ENCODE measurements at regions not wholly inside any gene's neighbourhood (a gene's known extent, or its start where the extent isn't known, plus 50 kb on each side); places are given as distances from the start of the nearest gene placed in this dataset.
"Not testable (repeated sequence)": the region's sequence is repeated elsewhere in the genome, so short reads cannot be mapped to it uniquely, and the experiment has no call there.

DNA sequence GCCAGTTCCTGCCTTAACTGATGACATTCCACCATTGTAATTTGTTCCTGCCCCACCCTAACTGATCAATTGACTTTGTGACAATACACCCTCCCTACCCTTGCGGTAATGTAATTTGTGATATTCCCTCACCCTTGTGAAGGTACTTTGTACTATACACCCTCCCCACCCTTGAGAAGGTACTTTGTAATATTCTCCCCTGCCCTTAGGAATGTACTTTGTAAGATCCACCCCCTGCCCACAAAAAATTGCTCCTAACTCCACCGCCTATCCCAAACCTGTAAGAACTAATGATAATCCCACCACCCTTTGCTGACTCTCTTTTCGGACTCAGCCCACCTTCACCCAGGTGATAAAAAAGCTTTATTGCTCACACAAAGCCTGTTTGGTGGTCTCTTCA lies 288.5 kb upstream of the GK2 start:
- DNase-seq; H3K27me3 Mint-ChIP-seq; H3K4me3 Mint-ChIP-seq; H3K36me3 Mint-ChIP-seq (ENCODE audit: low read depth); CTCF ChIA-PET; POLR2A ChIA-PET; H3K27ac Mint-ChIP-seq; H3K9me3 Mint-ChIP-seq; H3K4me1 Mint-ChIP-seq: not testable (repeated sequence)

GRCh38 chr4:79695848-79696247 lies 287.8 kb upstream of the GK2 start:
- DNase-seq: no peak
- H3K4me3 Mint-ChIP-seq: no peak overlapping the region
- H3K36me3 Mint-ChIP-seq (ENCODE audit: low read depth): no peaks in the 10 kb centered on the region
- H3K27me3 Mint-ChIP-seq: no peaks in the 10 kb centered on the region
- CTCF ChIA-PET: no interaction called here
- H3K4me1 Mint-ChIP-seq: no peaks in the 10 kb centered on the region
- peaks cover 2% of the 10 kb centered on the region for H3K9me3 Mint-ChIP-seq
- no peak overlapping the region for H3K27ac Mint-ChIP-seq
- POLR2A ChIA-PET: no interaction called here

- no peak for DNase-seq
- Mint-ChIP-seq H3K27ac (no peak overlapping the region), H3K27me3 (peaks cover 3% of the 10 kb centered on the region), H3K36me3 (ENCODE audit: low read depth) (no peaks in the 10 kb centered on the region), H3K4me3 (no peak overlapping the region), H3K4me1 (no peaks in the 10 kb centered on the region), H3K9me3 (peaks cover 2% of the 10 kb centered on the region)
- POLR2A ChIA-PET: no interaction called here
- CTCF ChIA-PET: no interaction called here
Measured at GRCh38 chr4:79689740-79690139, 281.7 kb upstream of the GK2 start.

GRCh38 chr4:79688691-79689090 lies 280.7 kb upstream of the GK2 start:
- ChIA-PET POLR2A (no interaction called here), CTCF (no interaction called here)
- Mint-ChIP-seq H3K27ac (no peak overlapping the region), H3K4me3 (no peak overlapping the region), H3K36me3 (ENCODE audit: low read depth) (no peaks in the 10 kb centered on the region), H3K9me3 (peaks cover 2% of the 10 kb centered on the region), H3K27me3 (peaks cover 3% of the 10 kb centered on the region), H3K4me1 (no peaks in the 10 kb centered on the region)
- DNase-seq: no peak

GRCh38 chr4:79687006-79687405 lies 279.0 kb upstream of the GK2 start:
- no peaks in the 10 kb centered on the region for H3K9me3 Mint-ChIP-seq
- H3K27ac Mint-ChIP-seq: no peak overlapping the region
- DNase-seq: no peak
- peaks cover 3% of the 10 kb centered on the region for H3K27me3 Mint-ChIP-seq
- POLR2A ChIA-PET: no interaction called here
- no peaks in the 10 kb centered on the region for H3K4me1 Mint-ChIP-seq
- no peak overlapping the region for H3K4me3 Mint-ChIP-seq
- H3K36me3 Mint-ChIP-seq (ENCODE audit: low read depth): no peaks in the 10 kb centered on the region
- CTCF ChIA-PET: no interaction called here

DNA sequence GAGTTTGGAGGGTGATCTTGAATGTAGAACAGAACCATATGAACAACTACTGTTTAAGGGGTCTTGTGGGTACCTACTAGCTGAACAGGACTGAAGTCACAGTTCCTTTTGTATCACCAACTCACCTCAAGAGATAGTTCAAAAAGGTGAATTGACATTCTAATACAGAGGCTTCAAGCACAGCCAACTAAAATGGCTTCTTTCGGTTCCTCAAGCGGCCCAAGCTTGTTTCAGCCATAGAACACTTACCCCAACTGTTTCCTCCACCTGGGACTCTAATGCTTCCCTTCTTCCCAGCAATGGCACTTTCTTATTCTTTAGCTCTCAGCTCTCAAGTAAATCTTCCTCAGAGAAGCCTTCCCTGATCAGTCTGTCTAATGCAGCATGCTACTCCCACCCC lies 277.5 kb upstream of the GK2 start:
- DNase-seq: no peak
- Mint-ChIP-seq H3K4me1 (no peaks in the 10 kb centered on the region), H3K36me3 (ENCODE audit: low read depth) (no peaks in the 10 kb centered on the region), H3K4me3 (no peak overlapping the region), H3K9me3 (no peaks in the 10 kb centered on the region), H3K27ac (no peak overlapping the region), H3K27me3 (peaks cover 3% of the 10 kb centered on the region)
- POLR2A ChIA-PET: no interaction called here
- CTCF ChIA-PET: no interaction called here

- no peaks in the 10 kb centered on the region for H3K4me1 Mint-ChIP-seq
- DNase-seq: no peak
- no peak overlapping the region for H3K4me3 Mint-ChIP-seq
- H3K27ac Mint-ChIP-seq: no peak overlapping the region
- no peaks in the 10 kb centered on the region for H3K27me3 Mint-ChIP-seq
- ChIA-PET POLR2A (no interaction called here), CTCF (no interaction called here)
- H3K36me3 Mint-ChIP-seq (ENCODE audit: low read depth): no peaks in the 10 kb centered on the region
- H3K9me3 Mint-ChIP-seq: no peaks in the 10 kb centered on the region
Measured at GRCh38 chr4:79684516-79684915, 276.5 kb upstream of the GK2 start.

- Mint-ChIP-seq H3K27ac (no peak overlapping the region), H3K4me1 (no peaks in the 10 kb centered on the region), H3K9me3 (no peaks in the 10 kb centered on the region), H3K27me3 (no peaks in the 10 kb centered on the region), H3K4me3 (no peak overlapping the region), H3K36me3 (ENCODE audit: low read depth) (no peaks in the 10 kb centered on the region)
- no peak for DNase-seq
- POLR2A ChIA-PET: no interaction called here
- CTCF ChIA-PET: no interaction called here
Measured at GRCh38 chr4:79682801-79683530, 274.9 kb upstream of the GK2 start.

DNA sequence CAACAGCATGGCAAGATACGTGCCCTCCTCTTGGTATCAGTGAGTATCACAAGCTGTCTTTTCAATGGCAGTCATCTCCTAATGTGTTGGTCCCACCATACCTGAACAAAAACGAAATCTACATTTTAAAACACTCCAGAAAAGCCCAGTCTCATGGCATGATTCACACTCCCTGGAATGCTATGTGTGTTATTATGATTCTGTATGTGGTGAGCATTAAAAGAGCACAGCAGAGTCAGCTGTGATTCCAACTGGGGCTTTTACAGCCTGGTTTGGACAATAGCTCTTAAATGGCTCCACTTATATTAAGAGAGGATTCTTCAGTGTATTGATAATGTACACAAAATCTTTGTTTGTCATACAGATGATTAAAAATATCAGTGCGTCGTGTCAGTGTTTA lies 274.1 kb upstream of the GK2 start:
- no peak overlapping the region for H3K4me3 Mint-ChIP-seq
- ChIA-PET POLR2A (no interaction called here), CTCF (no interaction called here)
- no peak overlapping the region for H3K27ac Mint-ChIP-seq
- no peak for DNase-seq
- H3K36me3 Mint-ChIP-seq (ENCODE audit: low read depth): no peaks in the 10 kb centered on the region
- no peaks in the 10 kb centered on the region for H3K9me3 Mint-ChIP-seq
- H3K4me1 Mint-ChIP-seq: no peaks in the 10 kb centered on the region
- H3K27me3 Mint-ChIP-seq: no peaks in the 10 kb centered on the region

DNA sequence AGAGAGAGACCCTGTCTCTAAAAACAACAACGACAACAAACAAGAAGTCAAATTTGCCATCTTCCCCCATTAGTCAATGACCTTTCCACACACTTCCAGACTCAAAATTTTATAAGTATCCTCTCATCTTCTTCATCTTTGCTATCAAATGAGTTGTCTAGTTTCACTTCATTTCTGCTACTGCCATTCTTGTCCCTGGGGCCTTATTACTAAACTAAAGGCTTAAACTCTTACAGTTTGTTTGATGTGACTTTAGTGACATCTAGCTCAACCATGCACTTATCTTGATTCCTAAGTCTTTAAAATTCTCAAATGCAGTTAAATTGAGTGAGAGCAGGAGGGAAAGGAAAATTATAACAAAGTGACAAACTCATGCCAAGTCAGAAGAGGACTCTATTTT lies 271.8 kb upstream of the GK2 start:
- no peak for DNase-seq
- POLR2A ChIA-PET: no interaction called here
- Mint-ChIP-seq H3K4me1 (no peaks in the 10 kb centered on the region), H3K9me3 (no peaks in the 10 kb centered on the region), H3K27me3 (no peaks in the 10 kb centered on the region), H3K27ac (no peak overlapping the region), H3K4me3 (no peak overlapping the region), H3K36me3 (ENCODE audit: low read depth) (no peaks in the 10 kb centered on the region)
- CTCF ChIA-PET: no interaction called here

GRCh38 chr4:79678472-79679202 lies 270.6 kb upstream of the GK2 start:
- Mint-ChIP-seq H3K27ac (no peak overlapping the region), H3K4me3 (no peak overlapping the region), H3K9me3 (no peaks in the 10 kb centered on the region), H3K4me1 (no peaks in the 10 kb centered on the region), H3K36me3 (ENCODE audit: low read depth) (no peaks in the 10 kb centered on the region), H3K27me3 (no peaks in the 10 kb centered on the region)
- ChIA-PET POLR2A (no interaction called here), CTCF (no interaction called here)
- DNase-seq: no peak

DNA sequence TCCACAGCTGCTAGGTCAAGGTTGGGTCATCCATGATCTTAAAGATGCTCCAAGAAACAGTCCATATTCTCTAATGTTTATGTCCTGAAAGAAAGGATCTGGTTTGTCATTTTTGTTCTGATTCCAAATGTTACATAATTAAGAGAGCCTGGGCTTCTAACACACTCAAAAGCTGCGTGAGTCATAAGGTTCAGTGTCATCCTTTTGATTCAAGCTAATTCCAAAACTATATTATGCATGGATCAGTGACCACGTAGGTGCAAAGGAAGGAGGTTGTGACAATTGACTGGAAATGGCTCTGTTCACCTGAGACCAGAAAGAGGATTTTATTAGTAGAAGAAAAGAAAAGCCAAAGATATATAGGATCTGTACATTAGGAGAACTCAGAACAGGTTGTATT lies 268.7 kb upstream of the GK2 start:
- H3K4me1 Mint-ChIP-seq: no peaks in the 10 kb centered on the region
- ChIA-PET POLR2A (no interaction called here), CTCF (no interaction called here)

DNA sequence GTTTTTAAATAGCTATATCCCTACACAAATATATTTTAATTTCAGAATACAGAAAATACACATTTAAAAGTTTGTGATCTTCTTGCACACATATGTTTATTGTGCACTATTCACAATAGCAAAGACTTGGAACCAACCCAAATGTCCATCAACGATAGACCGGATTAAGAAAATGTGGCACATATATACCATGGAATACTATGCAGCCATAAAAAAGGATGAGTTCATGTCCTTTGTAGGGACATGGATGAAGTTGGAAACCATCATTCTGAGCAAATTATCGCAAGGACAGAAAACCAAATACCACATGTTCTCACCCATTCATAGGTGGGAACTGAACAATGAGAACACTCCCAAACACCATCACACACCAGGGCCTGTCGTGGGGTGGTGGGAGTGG lies 266.9 kb upstream of the GK2 start:
- POLR2A ChIA-PET; CTCF ChIA-PET; H3K36me3 Mint-ChIP-seq (ENCODE audit: low read depth); H3K4me3 Mint-ChIP-seq; H3K27me3 Mint-ChIP-seq; DNase-seq; H3K4me1 Mint-ChIP-seq; H3K9me3 Mint-ChIP-seq; H3K27ac Mint-ChIP-seq: not testable (repeated sequence)

More for the DNA sequence above, 268.7 kb upstream of the GK2 start:
- Mint-ChIP-seq H3K27ac (no peak overlapping the region), H3K27me3 (no peaks in the 10 kb centered on the region), H3K9me3 (no peaks in the 10 kb centered on the region), H3K4me3 (no peak overlapping the region), H3K36me3 (ENCODE audit: low read depth) (no peaks in the 10 kb centered on the region)
- no peak for DNase-seq

- Mint-ChIP-seq H3K9me3 (peaks cover 6% of the 10 kb centered on the region), H3K27ac (no peak overlapping the region), H3K4me1 (no peaks in the 10 kb centered on the region), H3K4me3 (no peak overlapping the region), H3K36me3 (ENCODE audit: low read depth) (no peaks in the 10 kb centered on the region), H3K27me3 (no peaks in the 10 kb centered on the region)
- DNase-seq: no peak
- ChIA-PET CTCF (no interaction called here), POLR2A (no interaction called here)
Measured at GRCh38 chr4:79673898-79674297, 265.9 kb upstream of the GK2 start.
